ENCODE measurements at regions not wholly inside any gene's neighbourhood (a gene's known extent, or its start where the extent isn't known, plus 50 kb on each side); places are given as distances from the start of the nearest gene placed in this dataset.
"Not testable (repeated sequence)": the region's sequence is repeated elsewhere in the genome, so short reads cannot be mapped to it uniquely, and the experiment has no call there.

GRCh38 chr17:71638668-71639067 is 482.2 kb upstream of the SOX9 start:
- TF ChIP-seq CTCF (IDR thresholded peaks at IDR 0.05; ENCODE audit: insufficient read depth, low read depth, low read length): no peak
- DNase-seq (ENCODE audit: low read depth): no peak
- H3K4me3 ChIP-seq (ENCODE audit: low read depth, low read length): no peak overlapping the region

GRCh38 chr17:71639865-71640264 is 481.0 kb upstream of the SOX9 start:
- H3K4me3 ChIP-seq (ENCODE audit: low read depth, low read length): no peak overlapping the region
- no peak for DNase-seq (ENCODE audit: low read depth)
- TF ChIP-seq CTCF (IDR thresholded peaks at IDR 0.05; ENCODE audit: insufficient read depth, low read depth, low read length): no peak

GRCh38 chr17:71646890-71647289 is 473.9 kb upstream of the SOX9 start:
- H3K4me3 ChIP-seq (ENCODE audit: low read depth, low read length); DNase-seq (ENCODE audit: low read depth): not testable (repeated sequence)

- H3K4me3 ChIP-seq (ENCODE audit: low read depth, low read length); DNase-seq (ENCODE audit: low read depth): not testable (repeated sequence)
Observed at GRCh38 chr17:71648342-71648741, 472.5 kb upstream of the SOX9 start.

- peak; percentile 27 for DNase-seq (ENCODE audit: low read depth)
- TF ChIP-seq CTCF (IDR thresholded peaks at IDR 0.05; ENCODE audit: insufficient read depth, low read depth, low read length): no peak
- H3K4me3 ChIP-seq (ENCODE audit: low read depth, low read length): no peak overlapping the region
Observed at GRCh38 chr17:71649941-71650350, 470.9 kb upstream of the SOX9 start.

- TF ChIP-seq CTCF (IDR thresholded peaks at IDR 0.05; ENCODE audit: insufficient read depth, low read depth, low read length): no peak
- no peak overlapping the region for H3K4me3 ChIP-seq (ENCODE audit: low read depth, low read length)
- DNase-seq (ENCODE audit: low read depth): no peak
Observed at GRCh38 chr17:71655542-71655941, 465.3 kb upstream of the SOX9 start.

- TF ChIP-seq CTCF (IDR thresholded peaks at IDR 0.05; ENCODE audit: insufficient read depth, low read depth, low read length): no peak
- peak; percentile 31 for DNase-seq (ENCODE audit: low read depth)
- no peak overlapping the region for H3K4me3 ChIP-seq (ENCODE audit: low read depth, low read length)
Observed at GRCh38 chr17:71656964-71657858, 463.6 kb upstream of the SOX9 start.

GRCh38 chr17:71658996-71659395 is 461.8 kb upstream of the SOX9 start:
- TF ChIP-seq CTCF (IDR thresholded peaks at IDR 0.05; ENCODE audit: insufficient read depth, low read depth, low read length): no peak
- DNase-seq (ENCODE audit: low read depth): no peak
- no peak overlapping the region for H3K4me3 ChIP-seq (ENCODE audit: low read depth, low read length)

All from fibroblast of villous mesenchyme (primary cell).